Sigmoid colon (tissue), 3 donors: ENCODE measurements at regions not wholly inside any gene's neighbourhood (a gene's known extent, or its start where the extent isn't known, plus 50 kb on each side); places are given as distances from the start of the nearest gene placed in this dataset.

Source experiments
- POLR2A ChIP-seq, 2 donors: fragments of 450-650 bp; IDR thresholded peaks; one replicate each; pipeline ENCODE4 v1.6.1; 2016; ENCODE audit warnings: antibody characterized with exemption in 2 of 2, mild to moderate bottlenecking in 2 of 2, moderate library complexity in 2 of 2
- TF ChIP-seq, protein P1 (sequence below), 4 experiments: fragments of 450-650 bp in 3 of 4; fragments of 200-600 bp in 1 of 4; IDR thresholded peaks; one replicate each; pipeline ENCODE4 v1.5.1; 2016 to 2019; ENCODE audit warnings: antibody characterized with exemption in 4 of 4, mild to moderate bottlenecking in 3 of 4, moderate library complexity in 2 of 4

DNA sequence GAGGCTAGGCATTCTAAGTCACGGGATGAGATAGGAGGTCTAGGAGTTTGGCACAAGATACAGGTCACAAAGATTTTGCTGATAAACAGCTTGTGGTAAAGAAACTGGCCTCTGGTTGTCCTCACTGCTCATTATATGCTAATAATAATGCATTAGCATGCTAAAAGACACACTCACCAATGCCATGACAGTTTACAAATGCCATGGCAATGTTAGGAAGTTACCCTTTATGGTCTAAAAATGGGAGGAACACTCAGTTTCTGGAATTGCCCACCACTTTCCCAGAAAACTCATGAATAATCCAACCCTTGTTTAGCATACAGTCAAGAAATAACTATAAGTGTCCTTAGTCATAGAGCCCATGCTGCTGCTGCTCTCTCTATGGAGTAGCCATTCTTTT is 286.9 kb downstream of the ZNF674 start:
- TF ChIP-seq, protein P1, sequence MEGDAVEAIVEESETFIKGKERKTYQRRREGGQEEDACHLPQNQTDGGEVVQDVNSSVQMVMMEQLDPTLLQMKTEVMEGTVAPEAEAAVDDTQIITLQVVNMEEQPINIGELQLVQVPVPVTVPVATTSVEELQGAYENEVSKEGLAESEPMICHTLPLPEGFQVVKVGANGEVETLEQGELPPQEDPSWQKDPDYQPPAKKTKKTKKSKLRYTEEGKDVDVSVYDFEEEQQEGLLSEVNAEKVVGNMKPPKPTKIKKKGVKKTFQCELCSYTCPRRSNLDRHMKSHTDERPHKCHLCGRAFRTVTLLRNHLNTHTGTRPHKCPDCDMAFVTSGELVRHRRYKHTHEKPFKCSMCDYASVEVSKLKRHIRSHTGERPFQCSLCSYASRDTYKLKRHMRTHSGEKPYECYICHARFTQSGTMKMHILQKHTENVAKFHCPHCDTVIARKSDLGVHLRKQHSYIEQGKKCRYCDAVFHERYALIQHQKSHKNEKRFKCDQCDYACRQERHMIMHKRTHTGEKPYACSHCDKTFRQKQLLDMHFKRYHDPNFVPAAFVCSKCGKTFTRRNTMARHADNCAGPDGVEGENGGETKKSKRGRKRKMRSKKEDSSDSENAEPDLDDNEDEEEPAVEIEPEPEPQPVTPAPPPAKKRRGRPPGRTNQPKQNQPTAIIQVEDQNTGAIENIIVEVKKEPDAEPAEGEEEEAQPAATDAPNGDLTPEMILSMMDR (IDR thresholded peaks at IDR 0.05): no peak
- no peak for TF ChIP-seq POLR2A (IDR thresholded peaks at IDR 0.05)
